Keratinocyte (primary cell): ENCODE measurements at regions not wholly inside any gene's neighbourhood (a gene's known extent, or its start where the extent isn't known, plus 50 kb on each side); places are given as distances from the start of the nearest gene placed in this dataset.

ENCODE experiments used
- DNase-seq: peaks from one replicate; pipeline ENCODE4 v3.0.0-alpha.2; 2011; ENCODE audit warnings: low read depth, missing footprints, low spot score
- FAIRE-seq: peaks from 2 replicates; lab custom pipeline; 2011; peaks lifted over from hg19 to GRCh38; lab: Jason Lieb, UNC
- H2AFZ ChIP-seq: 2 replicates; pipeline ENCODE4 v1.6.0; 2012; ENCODE audit warnings: low read length, control low read depth, inconsistent platforms; ENCODE audit not compliant: control insufficient read depth
- H3K27ac ChIP-seq: 2 replicates; pipeline ENCODE4 v1.5.1; 2011; ENCODE audit warnings: low read length; ENCODE audit not compliant: control insufficient read depth, insufficient read depth
- H3K27me3 ChIP-seq: 3 replicates; pipeline ENCODE4 v1.6.0; 2011; ENCODE audit warnings: low read length; ENCODE audit not compliant: control insufficient read depth, insufficient read depth; ENCODE audit errors: extremely low read depth
- H3K36me3 ChIP-seq, 2 experiments: 2 replicates in 1 of 2; 3 replicates in 1 of 2; pipeline ENCODE4 v1.5.1; 2011; ENCODE audit warnings: low read length in 2 of 2, mild to moderate bottlenecking in 1 of 2; ENCODE audit not compliant: control insufficient read depth in 2 of 2, insufficient read depth in 2 of 2; ENCODE audit errors: extremely low read depth in 1 of 2
- H3K4me1 ChIP-seq: 3 replicates; pipeline ENCODE4 v1.5.1; 2011; ENCODE audit warnings: low read length; ENCODE audit not compliant: control insufficient read depth, insufficient read depth; ENCODE audit errors: extremely low read depth
- H3K4me2 ChIP-seq: 3 replicates; pipeline ENCODE4 v1.6.0; 2011; ENCODE audit warnings: low read depth, low read length; ENCODE audit not compliant: control insufficient read depth, insufficient read depth; ENCODE audit errors: extremely low read depth
- H3K4me3 ChIP-seq, 3 experiments: fragments of 200-600 bp in 1 of 3; sonication (generic) in 1 of 3; 2 replicates in 2 of 3; 3 replicates in 1 of 3; pipeline ENCODE4 v1.5.1; 2011 to 2016; ENCODE audit warnings: low read length in 3 of 3, mild to moderate bottlenecking in 3 of 3, control low read depth in 2 of 3, inconsistent platforms in 1 of 3, low read depth in 1 of 3, mixed read lengths in 1 of 3, mixed run types in 1 of 3, moderate library complexity in 1 of 3; ENCODE audit not compliant: control insufficient read depth in 2 of 3, insufficient read depth in 2 of 3; ENCODE audit errors: extremely low read depth in 1 of 3
- H3K79me2 ChIP-seq: 2 replicates; pipeline ENCODE4 v1.6.0; 2012; ENCODE audit warnings: low read length; ENCODE audit not compliant: control insufficient read depth, insufficient read depth
- H3K9ac ChIP-seq: 3 replicates; pipeline ENCODE4 v1.6.0; 2011; ENCODE audit warnings: low read length; ENCODE audit not compliant: control insufficient read depth, insufficient read depth; ENCODE audit errors: extremely low read depth
- H3K9me1 ChIP-seq: 3 replicates; pipeline ENCODE4 v1.6.0; 2011; ENCODE audit warnings: low read length; ENCODE audit not compliant: control insufficient read depth, insufficient read depth; ENCODE audit errors: extremely low read depth
- H3K9me3 ChIP-seq: 2 replicates; pipeline ENCODE4 v1.5.1; 2012; ENCODE audit warnings: low read depth, low read length; ENCODE audit not compliant: control insufficient read depth
- H4K20me1 ChIP-seq: 3 replicates; pipeline ENCODE4 v1.6.0; 2011; ENCODE audit warnings: low read length; ENCODE audit not compliant: control insufficient read depth, insufficient read depth; ENCODE audit errors: extremely low read depth
- EZH2 ChIP-seq: IDR thresholded peaks from one replicate; pipeline ENCODE4 v1.6.1; 2012; ENCODE audit warnings: inconsistent platforms, mild to moderate bottlenecking, low read length, moderate library complexity
- dilution Hi-C: fragments of 300-500 bp; cut with MboI; formaldehyde crosslinking; loops from one replicate; pipeline ENCODE4 v1.7.0; 2020; ENCODE audit warnings: low sequenced_read_pairs; ENCODE audit not compliant: extremely low pct_ligation_motif_present
- TF ChIP-seq, protein P1 (sequence below), 3 experiments: IDR thresholded peaks in 1 of 3; conservative IDR thresholded peaks in 1 of 3; optimal IDR thresholded peaks in 1 of 3; 2 replicates in 2 of 3; 3 replicates in 1 of 3; pipeline versions ENCODE3 to v1.5.1; 2011; ENCODE audit warnings: low read length in 3 of 3, mild to moderate bottlenecking in 3 of 3, moderate library complexity in 2 of 3, control low read depth in 1 of 3, inconsistent platforms in 1 of 3; ENCODE audit not compliant: insufficient read depth in 2 of 3; ENCODE audit errors: extremely low read depth in 1 of 3

- Histone ChIP-seq H3K27me3 (no peaks in the 10 kb centered on the region), H3K79me2 (no peaks in the 10 kb centered on the region), H3K4me2 (no peak overlapping the region), H2AFZ (no peak overlapping the region), H3K4me3 (no peak overlapping the region), H4K20me1 (no peaks in the 10 kb centered on the region), H3K9ac (no peak overlapping the region), H3K36me3 (no peaks in the 10 kb centered on the region), H3K27ac (no peak overlapping the region), H3K9me1 (no peaks in the 10 kb centered on the region), H3K9me3 (no peaks in the 10 kb centered on the region), H3K4me1 (no peaks in the 10 kb centered on the region)
- FAIRE-seq (no peak), DNase-seq (no peak)
- no peak for TF ChIP-seq EZH2
- TF ChIP-seq, protein P1, sequence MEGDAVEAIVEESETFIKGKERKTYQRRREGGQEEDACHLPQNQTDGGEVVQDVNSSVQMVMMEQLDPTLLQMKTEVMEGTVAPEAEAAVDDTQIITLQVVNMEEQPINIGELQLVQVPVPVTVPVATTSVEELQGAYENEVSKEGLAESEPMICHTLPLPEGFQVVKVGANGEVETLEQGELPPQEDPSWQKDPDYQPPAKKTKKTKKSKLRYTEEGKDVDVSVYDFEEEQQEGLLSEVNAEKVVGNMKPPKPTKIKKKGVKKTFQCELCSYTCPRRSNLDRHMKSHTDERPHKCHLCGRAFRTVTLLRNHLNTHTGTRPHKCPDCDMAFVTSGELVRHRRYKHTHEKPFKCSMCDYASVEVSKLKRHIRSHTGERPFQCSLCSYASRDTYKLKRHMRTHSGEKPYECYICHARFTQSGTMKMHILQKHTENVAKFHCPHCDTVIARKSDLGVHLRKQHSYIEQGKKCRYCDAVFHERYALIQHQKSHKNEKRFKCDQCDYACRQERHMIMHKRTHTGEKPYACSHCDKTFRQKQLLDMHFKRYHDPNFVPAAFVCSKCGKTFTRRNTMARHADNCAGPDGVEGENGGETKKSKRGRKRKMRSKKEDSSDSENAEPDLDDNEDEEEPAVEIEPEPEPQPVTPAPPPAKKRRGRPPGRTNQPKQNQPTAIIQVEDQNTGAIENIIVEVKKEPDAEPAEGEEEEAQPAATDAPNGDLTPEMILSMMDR (optimal IDR thresholded peaks at IDR 0.05 in 1 of 3, IDR thresholded peaks at IDR 0.05 in 1 of 3, conservative IDR thresholded peaks at IDR 0.05 in 1 of 3; ENCODE audit: extremely low read depth in 1 of 3, insufficient read depth in 2 of 3, low read length in 3 of 3): no peak
- dilution Hi-C loops: no loop called here
Observed at GRCh38 chr11:127651175-127651887, 650.8 kb upstream of the KIRREL3 start.

DNA sequence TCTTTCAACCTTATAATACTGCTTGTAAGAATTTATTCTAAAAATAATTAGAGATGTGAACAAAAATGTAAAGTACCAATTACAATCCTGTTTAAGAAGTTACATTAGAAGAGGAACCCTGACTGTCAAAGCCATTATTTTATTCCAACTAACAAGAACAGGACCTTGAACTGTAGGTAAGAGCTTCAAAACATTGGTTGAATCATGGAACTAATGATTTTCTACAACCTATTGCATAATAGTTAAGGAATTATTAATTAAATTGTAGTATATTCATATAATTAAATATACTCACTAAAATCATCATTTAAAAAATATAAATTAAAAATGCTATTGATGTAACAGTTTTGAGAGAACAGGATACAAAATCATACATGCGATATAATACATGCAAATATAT lies 649.4 kb upstream of the KIRREL3 start:
- Histone ChIP-seq H3K27me3 (no peaks in the 10 kb centered on the region), H2AFZ (no peak overlapping the region), H3K9me1 (no peaks in the 10 kb centered on the region), H3K27ac (no peak overlapping the region), H3K36me3 (no peaks in the 10 kb centered on the region), H3K4me1 (no peaks in the 10 kb centered on the region), H3K9ac (no peak overlapping the region), H3K9me3 (no peaks in the 10 kb centered on the region), H3K79me2 (no peaks in the 10 kb centered on the region), H3K4me2 (no peak overlapping the region), H3K4me3 (no peak overlapping the region), H4K20me1 (no peaks in the 10 kb centered on the region)
- dilution Hi-C loops: no loop called here
- FAIRE-seq (no peak), DNase-seq (no peak)
- TF ChIP-seq, protein P1 (optimal IDR thresholded peaks at IDR 0.05 in 1 of 3, IDR thresholded peaks at IDR 0.05 in 1 of 3, conservative IDR thresholded peaks at IDR 0.05 in 1 of 3; ENCODE audit: extremely low read depth in 1 of 3, insufficient read depth in 2 of 3, low read length in 3 of 3): no peak
- no peak for TF ChIP-seq EZH2
